Glomerular visceral epithelial cell (primary cell): ENCODE measurements at regions not wholly inside any gene's neighbourhood (a gene's known extent, or its start where the extent isn't known, plus 50 kb on each side); places are given as distances from the start of the nearest gene placed in this dataset.
"Not testable (repeated sequence)": the region's sequence is repeated elsewhere in the genome, so short reads cannot be mapped to it uniquely, and the experiment has no call there.

Experiments used
- DNase-seq: peaks from one replicate; pipeline ENCODE4 v3.0.0-alpha.2; 2016; ENCODE audit errors: extremely low spot score

GRCh38 chr4:66837279-66837922, 707.9 kb downstream of the CENPC start:
- no peak for DNase-seq

- no peak for DNase-seq
Observed at GRCh38 chr4:66829310-66829709, 716.0 kb downstream of the CENPC start.

GRCh38 chr4:66820681-66821080, 724.6 kb downstream of the CENPC start:
- no peak for DNase-seq

GRCh38 chr4:66814277-66814676, 731.0 kb downstream of the CENPC start:
- no peak for DNase-seq

- DNase-seq: no peak
Observed at GRCh38 chr4:66805582-66805981, 739.7 kb downstream of the CENPC start.

- no peak for DNase-seq
Observed at GRCh38 chr4:66804979-66805378, 740.3 kb downstream of the CENPC start.

- DNase-seq: no peak
Observed at GRCh38 chr4:66797608-66798007, 747.7 kb downstream of the CENPC start.

GRCh38 chr4:66795724-66796123, 749.6 kb downstream of the CENPC start:
- no peak for DNase-seq

- no peak for DNase-seq
Observed at GRCh38 chr4:66794390-66795034, 750.8 kb downstream of the CENPC start.

GRCh38 chr4:66791686-66792085, 753.6 kb downstream of the CENPC start:
- no peak for DNase-seq

GRCh38 chr4:66785479-66785878, 759.8 kb downstream of the CENPC start:
- DNase-seq: no peak

- DNase-seq: not testable (repeated sequence)
Observed at GRCh38 chr4:66782751-66783150, 762.6 kb downstream of the CENPC start.

- no peak for DNase-seq
Observed at GRCh38 chr4:66777097-66777496, 768.2 kb downstream of the CENPC start.

- DNase-seq: no peak
Observed at GRCh38 chr4:66769441-66769840, 775.9 kb downstream of the CENPC start.

GRCh38 chr4:66767442-66767841, 777.9 kb downstream of the CENPC start:
- no peak for DNase-seq

GRCh38 chr4:66766557-66766956, 778.7 kb downstream of the CENPC start:
- DNase-seq: no peak

GRCh38 chr4:66750273-66750672, 795.0 kb downstream of the CENPC start:
- DNase-seq: no peak

GRCh38 chr4:66746918-66747317, 798.4 kb downstream of the CENPC start:
- DNase-seq: not testable (repeated sequence)

GRCh38 chr4:66741081-66741480, 804.2 kb downstream of the CENPC start:
- no peak for DNase-seq

GRCh38 chr4:66736606-66737005, 808.7 kb downstream of the CENPC start:
- no peak for DNase-seq

- no peak for DNase-seq
Observed at GRCh38 chr4:66728280-66728679, 817.0 kb downstream of the CENPC start.

GRCh38 chr4:66712301-66712921, 832.9 kb downstream of the CENPC start:
- DNase-seq: not testable (repeated sequence)

GRCh38 chr4:66704243-66704642, 841.1 kb downstream of the CENPC start:
- DNase-seq: no peak
